ENCODE measurements at regions not wholly inside any gene's neighbourhood (a gene's known extent, or its start where the extent isn't known, plus 50 kb on each side); places are given as distances from the start of the nearest gene placed in this dataset.

DNA sequence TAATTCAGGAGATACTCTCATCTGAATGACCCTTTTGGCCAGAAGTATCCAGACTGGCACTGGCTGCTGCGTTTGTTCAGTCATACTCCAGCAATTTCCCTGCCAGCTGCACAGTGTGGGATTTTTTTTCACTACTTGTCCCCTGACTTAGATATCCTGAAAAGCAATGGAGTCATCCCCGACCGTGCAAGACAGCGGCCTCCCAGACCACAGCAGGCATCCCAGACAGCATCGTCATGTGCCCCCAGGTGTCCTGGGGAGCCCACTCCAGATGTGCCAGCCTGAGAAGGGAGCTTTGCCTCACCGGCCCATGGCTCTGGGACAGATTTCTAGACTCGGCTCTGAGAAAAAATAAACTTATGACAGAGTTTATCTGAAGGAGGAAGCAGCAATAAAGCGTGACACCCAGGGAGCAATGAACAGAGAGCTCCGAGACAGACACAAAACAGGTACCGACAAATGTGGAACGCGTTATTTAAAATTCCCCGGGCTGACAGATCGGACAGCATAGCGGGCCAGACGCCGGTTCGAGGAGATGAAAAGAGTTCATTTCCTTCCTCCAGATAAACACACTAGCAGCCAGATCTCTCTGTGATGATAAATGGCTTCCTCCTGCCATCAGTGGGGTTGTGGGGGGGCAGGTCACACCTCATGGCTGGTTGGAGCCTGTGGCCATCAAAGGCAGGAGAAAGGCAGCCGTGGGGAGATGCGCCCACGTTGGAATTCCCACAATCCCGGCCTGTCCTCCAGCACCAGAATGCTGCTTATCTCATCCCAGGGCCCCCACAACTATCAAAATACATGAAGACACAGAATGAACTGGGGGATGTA, 106.4 kb upstream of the FGF3 start:
- no peak overlapping the region for H3K4me3 ChIP-seq (ENCODE audit: control insufficient read depth, low read depth, low read length)
- TF ChIP-seq, protein P1, sequence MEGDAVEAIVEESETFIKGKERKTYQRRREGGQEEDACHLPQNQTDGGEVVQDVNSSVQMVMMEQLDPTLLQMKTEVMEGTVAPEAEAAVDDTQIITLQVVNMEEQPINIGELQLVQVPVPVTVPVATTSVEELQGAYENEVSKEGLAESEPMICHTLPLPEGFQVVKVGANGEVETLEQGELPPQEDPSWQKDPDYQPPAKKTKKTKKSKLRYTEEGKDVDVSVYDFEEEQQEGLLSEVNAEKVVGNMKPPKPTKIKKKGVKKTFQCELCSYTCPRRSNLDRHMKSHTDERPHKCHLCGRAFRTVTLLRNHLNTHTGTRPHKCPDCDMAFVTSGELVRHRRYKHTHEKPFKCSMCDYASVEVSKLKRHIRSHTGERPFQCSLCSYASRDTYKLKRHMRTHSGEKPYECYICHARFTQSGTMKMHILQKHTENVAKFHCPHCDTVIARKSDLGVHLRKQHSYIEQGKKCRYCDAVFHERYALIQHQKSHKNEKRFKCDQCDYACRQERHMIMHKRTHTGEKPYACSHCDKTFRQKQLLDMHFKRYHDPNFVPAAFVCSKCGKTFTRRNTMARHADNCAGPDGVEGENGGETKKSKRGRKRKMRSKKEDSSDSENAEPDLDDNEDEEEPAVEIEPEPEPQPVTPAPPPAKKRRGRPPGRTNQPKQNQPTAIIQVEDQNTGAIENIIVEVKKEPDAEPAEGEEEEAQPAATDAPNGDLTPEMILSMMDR (IDR thresholded peaks at IDR 0.05; ENCODE audit: control insufficient read depth, insufficient read depth, low read depth, low read length, missing control alignments) = no peak
- no peak for DNase-seq (ENCODE audit: low read depth)

DNA sequence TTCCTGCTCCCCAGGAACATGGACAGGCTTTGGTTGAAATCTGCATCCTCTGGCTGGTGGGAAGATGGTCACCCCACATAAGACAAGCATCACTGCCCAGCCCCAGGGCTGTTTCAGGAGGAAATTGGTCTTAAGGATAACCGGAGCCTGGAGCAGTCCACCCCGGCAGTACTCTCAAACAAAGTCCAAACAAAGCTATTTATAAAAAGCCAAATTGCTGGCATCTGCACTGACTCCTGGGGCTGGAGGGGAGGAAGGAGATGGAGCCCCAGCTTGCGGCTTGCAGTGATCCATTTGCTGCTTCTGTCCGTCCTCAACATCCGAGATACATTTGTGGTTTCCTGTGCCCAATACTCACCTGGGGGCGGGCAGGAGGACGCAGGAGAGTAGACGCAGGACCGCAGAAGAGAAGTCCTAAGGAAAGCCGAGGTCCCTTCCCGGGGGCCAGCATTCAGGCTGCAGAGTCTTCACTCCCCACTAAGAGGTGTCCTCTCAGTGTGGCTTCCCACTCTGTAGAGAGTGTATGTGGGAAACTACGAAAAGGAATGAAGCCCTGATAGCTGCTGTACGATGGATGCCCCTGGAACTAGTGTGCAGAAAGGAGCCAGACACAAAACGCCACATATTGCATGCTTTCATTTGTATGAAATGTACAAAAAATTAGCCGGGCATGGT, 107.3 kb upstream of the FGF3 start:
- no peak overlapping the region for H3K4me3 ChIP-seq (ENCODE audit: control insufficient read depth, low read depth, low read length)
- TF ChIP-seq, protein P1 (IDR thresholded peaks at IDR 0.05; ENCODE audit: control insufficient read depth, insufficient read depth, low read depth, low read length, missing control alignments) = no peak
- no peak for DNase-seq (ENCODE audit: low read depth)

DNA sequence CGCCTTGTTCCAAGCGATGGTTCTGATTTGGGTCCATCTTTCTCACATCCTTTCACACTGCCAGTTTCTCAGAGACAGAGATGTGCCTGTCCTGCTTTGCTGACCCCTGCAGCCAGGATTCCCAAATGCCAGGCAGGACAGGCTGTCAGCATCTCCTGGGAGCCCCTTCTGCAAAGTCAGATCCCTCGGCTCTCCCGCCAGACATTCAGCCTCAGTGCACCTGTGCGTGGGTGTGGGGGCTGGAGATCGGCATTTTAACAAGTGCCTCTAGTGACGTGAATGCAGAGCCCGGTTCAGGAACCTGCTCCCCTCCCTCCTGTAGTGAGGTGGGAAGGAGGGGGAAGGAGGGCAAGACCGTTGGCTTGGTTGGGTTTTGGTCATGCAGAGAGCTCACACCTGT, 108.9 kb upstream of the FGF3 start:
- DNase-seq (ENCODE audit: low read depth) = no peak
- no peak overlapping the region for H3K4me3 ChIP-seq (ENCODE audit: control insufficient read depth, low read depth, low read length)

DNA sequence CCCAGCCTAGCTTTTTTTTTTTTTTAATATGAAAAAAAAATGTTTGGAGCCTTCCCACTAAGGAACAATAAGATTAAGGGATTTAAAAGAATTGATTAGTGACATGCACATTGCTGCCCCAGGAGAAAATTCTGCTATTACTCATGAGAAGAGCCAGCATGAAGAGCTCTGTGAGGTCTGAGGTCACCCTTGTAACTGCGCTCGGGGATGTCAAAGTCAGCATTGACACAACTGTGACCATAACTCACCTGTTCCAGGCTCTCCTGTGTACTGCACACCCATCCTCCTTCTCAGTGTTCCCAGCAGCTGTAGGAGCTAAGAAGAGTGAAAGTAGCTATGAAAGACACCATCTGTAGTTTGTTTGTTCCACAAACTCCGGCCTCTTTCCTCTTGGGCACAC, 109.8 kb upstream of the FGF3 start:
- TF ChIP-seq, protein P1 (IDR thresholded peaks at IDR 0.05; ENCODE audit: control insufficient read depth, insufficient read depth, low read depth, low read length, missing control alignments) = no peak
- H3K4me3 ChIP-seq (ENCODE audit: control insufficient read depth, low read depth, low read length) = no peak overlapping the region
- DNase-seq (ENCODE audit: low read depth) = no peak

More for the DNA sequence above, 108.9 kb upstream of the FGF3 start:
- TF ChIP-seq, protein P1 (IDR thresholded peaks at IDR 0.05; ENCODE audit: control insufficient read depth, insufficient read depth, low read depth, low read length, missing control alignments) = no peak

DNA sequence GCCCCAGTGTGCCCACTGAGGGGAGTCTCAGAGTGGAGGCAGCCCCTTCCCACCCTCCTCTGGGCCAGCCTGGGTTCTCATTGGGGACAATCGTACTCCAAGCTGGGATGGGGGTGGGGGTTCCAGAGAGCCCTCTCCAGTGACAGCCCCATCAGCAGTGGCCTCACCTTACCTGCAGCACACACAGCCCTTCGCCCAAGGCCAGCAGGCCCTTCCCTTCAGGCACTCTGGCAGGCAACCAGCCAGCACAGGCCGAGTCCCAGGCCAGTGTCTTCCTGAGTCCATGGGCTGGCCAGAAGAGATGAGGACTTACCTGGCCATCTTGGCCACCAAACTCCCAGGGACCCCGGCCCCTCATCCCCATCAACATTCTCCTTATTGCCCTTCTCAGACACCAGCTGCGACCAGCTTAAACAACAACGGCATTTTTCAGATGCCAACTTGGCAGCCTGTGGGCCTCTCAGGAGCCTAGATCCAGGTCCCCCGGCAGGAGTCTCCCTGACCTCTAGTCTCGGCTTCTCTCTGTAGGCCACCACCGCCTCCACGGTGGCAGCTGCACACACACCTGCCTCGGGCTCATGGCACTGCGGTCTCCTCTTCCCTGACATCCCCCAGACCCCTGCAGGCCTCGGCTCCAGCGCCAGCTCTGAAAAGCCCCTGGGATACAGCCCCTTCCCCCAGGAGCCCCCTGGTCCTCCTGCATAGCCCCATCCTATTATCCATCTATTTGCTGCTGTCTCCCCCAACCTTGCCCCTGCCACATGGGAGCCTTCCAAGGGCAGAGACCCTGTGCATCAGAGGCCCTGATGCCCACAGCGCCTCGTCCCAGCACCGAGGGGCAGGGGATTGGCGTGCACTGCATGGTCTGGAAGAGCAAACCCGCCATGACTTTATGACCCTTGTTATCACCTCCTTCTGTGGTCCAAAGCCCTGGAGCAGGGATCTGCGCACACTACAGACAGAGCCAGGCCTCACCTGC, 111.2 kb upstream of the FGF3 start:
- DNase-seq (ENCODE audit: low read depth) = no peak
- no peak overlapping the region for H3K4me3 ChIP-seq (ENCODE audit: control insufficient read depth, low read depth, low read length)
- TF ChIP-seq, protein P1 (IDR thresholded peaks at IDR 0.05; ENCODE audit: control insufficient read depth, insufficient read depth, low read depth, low read length, missing control alignments) = no peak

Measured in AG09309 (cell line).